Right hindlimb (tissue), 1 donor: ENCODE measurements at regions not wholly inside any gene's neighbourhood (a gene's known extent, or its start where the extent isn't known, plus 50 kb on each side); places are given as distances from the start of the nearest gene placed in this dataset.
"Not testable (repeated sequence)": the region's sequence is repeated elsewhere in the genome, so short reads cannot be mapped to it uniquely, and the experiment has no call there.

Experiments
- DNase-seq: peaks from one replicate; pipeline ENCODE4 v3.0.0-alpha.2; 2018

- DNase-seq = no peak
Observed at GRCh38 chr1:64363111-64363510, 106.8 kb upstream of the CACHD1 start.

GRCh38 chr1:64363616-64364015 lies 106.3 kb upstream of the CACHD1 start:
- no peak for DNase-seq

- DNase-seq = no peak
Observed at GRCh38 chr1:64366821-64367220, 103.1 kb upstream of the CACHD1 start.

- DNase-seq = no peak
Observed at GRCh38 chr1:64368344-64368743, 101.6 kb upstream of the CACHD1 start.

GRCh38 chr1:64378826-64379225 lies 91.1 kb upstream of the CACHD1 start:
- no peak for DNase-seq

GRCh38 chr1:64387389-64388285 lies 82.3 kb upstream of the CACHD1 start:
- DNase-seq = peak; percentile 61

- DNase-seq = no peak
Observed at GRCh38 chr1:64388336-64388735, 81.6 kb upstream of the CACHD1 start.

GRCh38 chr1:64392109-64392508 lies 77.8 kb upstream of the CACHD1 start:
- DNase-seq = no peak

- DNase-seq = no peak
Observed at GRCh38 chr1:64393790-64394189, 76.1 kb upstream of the CACHD1 start.

GRCh38 chr1:64396817-64397216 lies 73.1 kb upstream of the CACHD1 start:
- no peak for DNase-seq

- no peak for DNase-seq
Observed at GRCh38 chr1:64397541-64397940, 72.4 kb upstream of the CACHD1 start.

GRCh38 chr1:64398936-64399335 lies 71.0 kb upstream of the CACHD1 start:
- DNase-seq = no peak

- DNase-seq = no peak
Observed at GRCh38 chr1:64401285-64401684, 68.6 kb upstream of the CACHD1 start.

- DNase-seq = no peak
Observed at GRCh38 chr1:64403331-64403730, 66.6 kb upstream of the CACHD1 start.

GRCh38 chr1:64404202-64404601 lies 65.7 kb upstream of the CACHD1 start:
- no peak for DNase-seq

GRCh38 chr1:64405833-64406232 lies 64.1 kb upstream of the CACHD1 start:
- no peak for DNase-seq

- no peak for DNase-seq
Observed at GRCh38 chr1:64410217-64410616, 59.7 kb upstream of the CACHD1 start.

- DNase-seq = not testable (repeated sequence)
Observed at GRCh38 chr1:64414855-64415546, 54.9 kb upstream of the CACHD1 start.

- DNase-seq = no peak
Observed at GRCh38 chr1:64417803-64418202, 52.1 kb upstream of the CACHD1 start.
